Pancreas (tissue), 10 donors: ENCODE measurements at regions not wholly inside any gene's neighbourhood (a gene's known extent, or its start where the extent isn't known, plus 50 kb on each side); places are given as distances from the start of the nearest gene placed in this dataset.

Experiments used
- ATAC-seq, 4 donors: fragments of 200-7000 bp; cut with Tn5 transposase; one replicate each; pipeline versions ENCODE4 v1.8.0 to v1.9.1; 2020; ENCODE audit warnings: mild to moderate bottlenecking in 4 of 4, moderate library complexity in 4 of 4
- DNase-seq, 6 donors: peaks; one replicate each; pipeline ENCODE4 v3.0.0-alpha.2; 2020
- FAIRE-seq: peaks from 2 replicates; lab custom pipeline; 2012; peaks lifted over from hg19 to GRCh38; lab: Jason Lieb, UNC
- H3K27ac ChIP-seq, 4 donors: fragments of 200-600 bp; sonication (generic); 1 replicate in 3 of 4; 2 replicates in 1 of 4; pipeline versions ENCODE4 v1.5.0 to v1.8.0; 2020
- H3K27me3 ChIP-seq, 4 donors: fragments of 200-600 bp; one replicate each; pipeline ENCODE4 v1.8.0; 2021
- H3K36me3 ChIP-seq, 3 donors: fragments of 200-600 bp; sonication (generic) in 1 of 3; one replicate each; pipeline versions ENCODE4 v1.5.0 to v1.8.0; 2020 to 2021
- H3K4me1 ChIP-seq, 3 donors: fragments of 200-600 bp; one replicate each; pipeline ENCODE4 v1.8.0; 2021
- H3K4me3 ChIP-seq, 4 donors: fragments of 200-600 bp; sonication (generic) in 2 of 4; one replicate each; pipeline versions ENCODE4 v1.5.0 to v1.8.0; 2020 to 2021
- H3K9me3 ChIP-seq, 4 donors: fragments of 200-600 bp; one replicate each; pipeline ENCODE4 v1.8.0; 2021
- CTCF ChIP-seq, 4 donors: fragments of 200-600 bp; sonication (generic) in 3 of 4; IDR thresholded peaks; one replicate each; pipeline versions ENCODE4 v1.5.0 to v1.8.0; 2021; ENCODE audit warnings: antibody characterized with exemption in 4 of 4
- WGBS, 2 donors: extraction: QIAGEN DNeasy Blood & Tissue Kit; methylation state at CpG; one replicate each; pipeline ENCODE4 v1.1.7; 2013; 5-methylcytosine and 5-hydroxymethylcytosine counted together
- intact Hi-C, 3 donors: fragments of 100-400 bp; cut with DNase I; formaldehyde crosslinking; loops; one replicate each; pipeline versions ENCODE4 v1.11.1 to v1.14.2; 2022
- donor health status: healthy with polysubstance abuse.
- donor health status: DM: no; HTN: no; CAD: no; lungs with moderate emphysema.
- donor health status: DM: no; HTN: no; CAD: no.
- donor health status: control.
- donor health status: control.
- donor health status: Bipolar disorder and iron deficiency.
- donor health status: DM: yes; HTN: yes; CAD: no.
- donor health status: DM: no; HTN: no; CAD: no.
- donor health status: DM: no; HTN: no; CAD: no.
- donor health status: DM: yes; HTN: yes; CAD: no.

- 44 to 48% methylated on average over 11 of the region's 11 CpGs for WGBS, 2 donors
- intact Hi-C loops, result no loop called here
- Histone ChIP-seq H3K9me3 (no peaks in the 10 kb centered on the region), H3K27me3 (no peaks in the 10 kb centered on the region), H3K27ac (no peak overlapping the region), H3K4me1 (no peaks in the 10 kb centered on the region), H3K36me3 (no peaks in the 10 kb centered on the region), H3K4me3 (no peak overlapping the region)
- TF ChIP-seq CTCF (IDR thresholded peaks at IDR 0.05), result no peak
- FAIRE-seq, result no peak
- DNase-seq, result no peak
- ATAC-seq, result peak in 2 of 4 donors; percentile 56 to 57
These were observed 362.6 kb downstream of the BCL11B start for GRCh38 chr14:98909251-98909944.

- FAIRE-seq, result no peak
- ATAC-seq, result no peak
- H3K27me3 ChIP-seq, result no peaks in the 10 kb centered on the region
- H3K4me3 ChIP-seq, result no peak overlapping the region
- DNase-seq, result no peak
- no peak overlapping the region for H3K27ac ChIP-seq
- no peaks in the 10 kb centered on the region for H3K9me3 ChIP-seq
- intact Hi-C loops, result no loop called here
- H3K36me3 ChIP-seq, result no peaks in the 10 kb centered on the region
- no peaks in the 10 kb centered on the region for H3K4me1 ChIP-seq
- WGBS, 2 donors, result 53 to 54% methylated on average over 3 of the region's 3 CpGs
- TF ChIP-seq CTCF (IDR thresholded peaks at IDR 0.05), result no peak
These were observed 361.9 kb downstream of the BCL11B start for GRCh38 chr14:98910061-98910460.

- FAIRE-seq, result no peak
These were observed 359.3 kb downstream of the BCL11B start for GRCh38 chr14:98912655-98913054.

GRCh38 chr14:98913967-98914650 lies 357.9 kb downstream of the BCL11B start:
- 44 to 51% methylated on average over 6 of the region's 6 CpGs for WGBS, 2 donors
- H3K9me3 ChIP-seq, result no peaks in the 10 kb centered on the region
- TF ChIP-seq CTCF (IDR thresholded peaks at IDR 0.05), result no peak
- intact Hi-C loops, result no loop called here
- H3K27ac ChIP-seq, result no peak overlapping the region
- ATAC-seq (no peak), DNase-seq (no peak), FAIRE-seq (no peak)
- H3K4me3 ChIP-seq, result no peak overlapping the region
- no peaks in the 10 kb centered on the region for H3K27me3 ChIP-seq
- no peaks in the 10 kb centered on the region for H3K36me3 ChIP-seq
- H3K4me1 ChIP-seq, result no peaks in the 10 kb centered on the region

More at GRCh38 chr14:98912655-98913054, 359.3 kb downstream of the BCL11B start:
- Histone ChIP-seq H3K9me3 (no peaks in the 10 kb centered on the region), H3K27me3 (no peaks in the 10 kb centered on the region), H3K36me3 (no peaks in the 10 kb centered on the region), H3K27ac (no peak overlapping the region), H3K4me1 (no peaks in the 10 kb centered on the region), H3K4me3 (no peak overlapping the region)
- TF ChIP-seq CTCF (IDR thresholded peaks at IDR 0.05), result no peak
- WGBS, 2 donors, result 60 to 78% methylated on average over 2 of the region's 2 CpGs
- ATAC-seq (no peak), DNase-seq (no peak)
- intact Hi-C loops, result no loop called here

- Histone ChIP-seq H3K27me3 (no peaks in the 10 kb centered on the region), H3K9me3 (no peaks in the 10 kb centered on the region), H3K4me1 (no peaks in the 10 kb centered on the region), H3K4me3 (no peak overlapping the region), H3K27ac (no peak overlapping the region), H3K36me3 (no peaks in the 10 kb centered on the region)
- FAIRE-seq, result no peak
- no peak for DNase-seq
- WGBS, 2 donors, result 41 to 47% methylated on average over 4 of the region's 4 CpGs
- ATAC-seq, result no peak
- no peak for TF ChIP-seq CTCF (IDR thresholded peaks at IDR 0.05)
- intact Hi-C loops, result no loop called here
These were observed 357.1 kb downstream of the BCL11B start for GRCh38 chr14:98914942-98915341.
